ENCODE measurements at regions not wholly inside any gene's neighbourhood (a gene's known extent, or its start where the extent isn't known, plus 50 kb on each side); places are given as distances from the start of the nearest gene placed in this dataset.
"Not testable (repeated sequence)": the region's sequence is repeated elsewhere in the genome, so short reads cannot be mapped to it uniquely, and the experiment has no call there.

DNA sequence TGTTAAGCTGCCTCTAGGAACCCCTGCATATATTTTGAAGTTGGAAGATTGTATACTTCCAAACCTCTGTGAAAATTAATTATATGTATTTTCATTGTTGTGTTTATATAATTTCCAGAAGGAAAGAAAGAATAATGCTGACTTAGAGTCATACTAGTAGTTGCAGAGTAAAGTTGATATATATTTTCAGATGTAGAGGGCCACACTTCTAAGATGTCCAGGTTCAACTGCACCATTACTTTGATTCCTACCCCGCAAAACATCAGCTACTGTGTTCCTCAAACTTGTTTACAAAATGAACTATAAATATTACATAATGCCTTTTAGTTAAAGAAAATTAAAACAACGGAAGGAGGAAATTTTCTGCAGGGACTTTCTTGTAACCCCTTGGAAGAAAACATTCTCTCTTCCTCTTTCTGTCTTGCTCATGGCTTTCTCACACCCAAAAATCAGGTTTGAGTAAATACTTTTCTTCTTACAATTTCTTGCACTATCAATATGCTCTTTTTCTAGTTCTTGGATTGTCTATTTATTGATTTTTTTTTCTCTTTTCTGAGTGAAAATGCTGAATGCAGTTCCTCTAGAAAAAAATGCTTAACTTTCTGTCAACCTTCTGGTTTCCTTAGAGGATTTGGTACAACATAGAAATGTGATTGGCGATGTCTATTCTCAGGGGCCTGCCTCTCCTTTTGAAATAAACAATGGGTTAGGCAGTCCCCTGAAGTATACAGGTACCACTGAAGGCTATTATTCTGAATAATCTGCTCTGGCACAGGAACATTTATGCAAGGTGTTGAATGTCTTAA is 867.8 kb downstream of the TTLL7 start:
- Histone ChIP-seq H3K4me1 (no peaks in the 10 kb centered on the region), H3K4me3 (no peak overlapping the region), H3K36me3 (no peaks in the 10 kb centered on the region), H3K9me3 (no peaks in the 10 kb centered on the region), H3K27me3 (no peaks in the 10 kb centered on the region), H3K27ac (no peak overlapping the region)
- WGBS, 2 donors = 78 to 79% methylated on average over 3 of the region's 3 CpGs
- ATAC-seq (ENCODE audit: low FRiP score in 2 of 2) = no peak
- no peak for DNase-seq
- no peak for TF ChIP-seq EP300 (IDR thresholded peaks at IDR 0.05)

DNA sequence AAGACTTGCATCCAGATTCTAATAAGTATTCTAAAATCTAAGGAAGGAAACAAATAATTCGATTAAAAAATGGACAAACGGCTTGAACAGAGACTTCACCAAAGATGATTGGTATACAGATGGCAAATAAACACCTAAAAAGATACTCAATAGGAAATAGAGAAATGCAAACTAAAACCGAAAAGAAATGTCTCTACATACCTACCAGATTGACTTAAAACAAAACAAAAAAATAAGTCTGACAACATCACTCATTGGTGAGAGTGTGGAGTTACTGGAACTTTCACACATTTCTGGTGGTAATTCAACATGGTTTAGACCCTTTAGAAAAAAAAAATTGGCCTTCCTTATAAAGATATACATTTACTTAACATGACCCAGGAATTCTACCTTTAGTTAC is 869.8 kb downstream of the TTLL7 start:
- no peaks in the 10 kb centered on the region for H3K9me3 ChIP-seq
- ATAC-seq (ENCODE audit: low FRiP score in 2 of 2) (no peak), DNase-seq (no peak)
- no peaks in the 10 kb centered on the region for H3K4me1 ChIP-seq
- TF ChIP-seq POLR2AphosphoS5 (IDR thresholded peaks at IDR 0.05) (no peak), EP300 (IDR thresholded peaks at IDR 0.05) (no peak), POLR2A (IDR thresholded peaks at IDR 0.05) (no peak)
- TF ChIP-seq, protein P1, sequence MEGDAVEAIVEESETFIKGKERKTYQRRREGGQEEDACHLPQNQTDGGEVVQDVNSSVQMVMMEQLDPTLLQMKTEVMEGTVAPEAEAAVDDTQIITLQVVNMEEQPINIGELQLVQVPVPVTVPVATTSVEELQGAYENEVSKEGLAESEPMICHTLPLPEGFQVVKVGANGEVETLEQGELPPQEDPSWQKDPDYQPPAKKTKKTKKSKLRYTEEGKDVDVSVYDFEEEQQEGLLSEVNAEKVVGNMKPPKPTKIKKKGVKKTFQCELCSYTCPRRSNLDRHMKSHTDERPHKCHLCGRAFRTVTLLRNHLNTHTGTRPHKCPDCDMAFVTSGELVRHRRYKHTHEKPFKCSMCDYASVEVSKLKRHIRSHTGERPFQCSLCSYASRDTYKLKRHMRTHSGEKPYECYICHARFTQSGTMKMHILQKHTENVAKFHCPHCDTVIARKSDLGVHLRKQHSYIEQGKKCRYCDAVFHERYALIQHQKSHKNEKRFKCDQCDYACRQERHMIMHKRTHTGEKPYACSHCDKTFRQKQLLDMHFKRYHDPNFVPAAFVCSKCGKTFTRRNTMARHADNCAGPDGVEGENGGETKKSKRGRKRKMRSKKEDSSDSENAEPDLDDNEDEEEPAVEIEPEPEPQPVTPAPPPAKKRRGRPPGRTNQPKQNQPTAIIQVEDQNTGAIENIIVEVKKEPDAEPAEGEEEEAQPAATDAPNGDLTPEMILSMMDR (IDR thresholded peaks at IDR 0.05) = no peak
- no peaks in the 10 kb centered on the region for H3K36me3 ChIP-seq
- H3K27ac ChIP-seq = no peak overlapping the region
- H3K4me3 ChIP-seq = no peak overlapping the region
- no peaks in the 10 kb centered on the region for H3K27me3 ChIP-seq
- WGBS, 2 donors = 92% methylated on average over 3 of the region's 3 CpGs

- ATAC-seq (ENCODE audit: low FRiP score in 2 of 2) (no peak), DNase-seq (no peak)
- Histone ChIP-seq H3K9me3 (no peaks in the 10 kb centered on the region), H3K27ac (no peak overlapping the region), H3K4me1 (no peaks in the 10 kb centered on the region), H3K4me3 (no peak overlapping the region), H3K36me3 (no peaks in the 10 kb centered on the region), H3K27me3 (no peaks in the 10 kb centered on the region)
- TF ChIP-seq POLR2AphosphoS5 (IDR thresholded peaks at IDR 0.05) = no peak
- TF ChIP-seq, protein P1 (IDR thresholded peaks at IDR 0.05) = no peak
- TF ChIP-seq POLR2A (IDR thresholded peaks at IDR 0.05) = no peak
- 91 to 93% methylated on average over 2 of the region's 2 CpGs for WGBS, 2 donors
These were observed 873.5 kb downstream of the TTLL7 start for GRCh38 chr1:83125456-83125855.

DNA sequence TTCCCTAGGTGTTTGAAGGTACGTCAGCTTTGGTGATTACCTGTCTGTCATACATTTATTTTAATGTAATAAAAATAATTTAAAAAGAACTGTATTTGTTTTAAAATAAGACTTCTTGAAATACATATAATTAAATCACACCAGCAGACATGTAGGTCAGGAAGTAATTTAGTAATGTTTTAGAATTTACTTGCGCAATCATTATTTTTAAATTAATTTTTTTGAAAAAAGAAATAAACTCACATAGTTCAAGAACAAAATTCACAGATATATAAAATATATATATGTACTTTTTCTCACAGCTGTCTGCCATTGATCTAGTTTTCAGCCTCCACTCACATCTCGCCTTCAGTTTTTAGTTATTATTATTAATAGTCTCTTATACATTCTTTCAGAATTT is 875.9 kb downstream of the TTLL7 start:
- Histone ChIP-seq H3K27ac (no peak overlapping the region), H3K36me3 (no peaks in the 10 kb centered on the region), H3K9me3 (no peaks in the 10 kb centered on the region), H3K27me3 (no peaks in the 10 kb centered on the region), H3K4me1 (no peaks in the 10 kb centered on the region), H3K4me3 (no peak overlapping the region)
- DNase-seq (no peak), ATAC-seq (ENCODE audit: low FRiP score in 2 of 2) (no peak)
- WGBS, 2 donors = 91 to 99% methylated on average over 3 of the region's 3 CpGs
- no peak for TF ChIP-seq POLR2A (IDR thresholded peaks at IDR 0.05)
- TF ChIP-seq, protein P1 (IDR thresholded peaks at IDR 0.05) = no peak
- TF ChIP-seq EP300 (IDR thresholded peaks at IDR 0.05) = no peak
- no peak for TF ChIP-seq POLR2AphosphoS5 (IDR thresholded peaks at IDR 0.05)

DNA sequence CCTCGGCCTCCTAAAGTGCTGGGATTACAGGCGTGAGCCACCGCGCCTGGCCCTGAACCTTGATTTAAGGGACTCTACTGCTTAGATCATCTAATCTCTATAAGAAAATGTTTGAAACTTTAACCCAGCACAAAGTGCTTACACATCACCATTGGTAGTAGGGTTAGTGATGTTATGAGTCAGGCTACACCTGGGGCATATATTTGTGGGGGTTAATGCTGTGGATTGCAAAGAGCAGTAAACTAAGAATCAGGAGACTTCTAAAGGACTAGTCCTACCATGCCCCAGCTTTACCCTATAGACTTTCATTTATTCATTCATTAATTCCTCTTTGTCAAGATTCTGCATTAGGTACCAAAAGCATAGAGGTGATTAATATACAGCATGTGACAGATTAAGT is 880.5 kb downstream of the TTLL7 start:
- no peaks in the 10 kb centered on the region for H3K9me3 ChIP-seq
- H3K27ac ChIP-seq = no peak overlapping the region
- TF ChIP-seq POLR2AphosphoS5 (IDR thresholded peaks at IDR 0.05) = no peak
- TF ChIP-seq, protein P1 (IDR thresholded peaks at IDR 0.05) = no peak
- no peak for TF ChIP-seq POLR2A (IDR thresholded peaks at IDR 0.05)
- no peak for TF ChIP-seq EP300 (IDR thresholded peaks at IDR 0.05)
- no peaks in the 10 kb centered on the region for H3K27me3 ChIP-seq
- H3K4me1 ChIP-seq = no peaks in the 10 kb centered on the region
- 98 to 99% methylated on average over 4 of the region's 4 CpGs for WGBS, 2 donors
- H3K36me3 ChIP-seq = no peaks in the 10 kb centered on the region
- DNase-seq (peak in 1 of 2 donors; percentile 16), ATAC-seq (ENCODE audit: low FRiP score in 2 of 2) (no peak)
- H3K4me3 ChIP-seq = no peak overlapping the region

DNA sequence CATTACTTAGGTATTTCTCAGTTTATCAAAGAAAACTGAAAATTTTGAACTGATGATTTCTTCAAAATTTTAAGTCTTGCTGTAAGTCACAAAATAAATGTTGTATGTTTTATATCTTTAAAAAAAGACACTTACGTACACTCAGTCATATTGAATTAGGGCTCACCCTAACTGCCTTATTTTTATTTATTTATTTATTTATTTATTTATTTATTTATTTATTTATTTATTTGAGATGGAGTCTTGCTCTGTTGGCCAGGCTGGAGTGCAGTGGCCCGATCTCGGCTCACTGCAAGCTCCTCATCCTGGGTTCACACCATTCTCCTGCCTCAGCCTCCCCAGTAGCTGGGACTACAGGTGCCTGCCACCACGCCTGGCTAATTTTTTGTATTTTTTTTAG is 881.9 kb downstream of the TTLL7 start:
- H3K4me3 ChIP-seq; H3K36me3 ChIP-seq; ATAC-seq (ENCODE audit: low FRiP score in 2 of 2); H3K9me3 ChIP-seq; H3K27me3 ChIP-seq; H3K27ac ChIP-seq; H3K4me1 ChIP-seq; DNase-seq: not testable (repeated sequence)
- WGBS, 2 donors = 97 to 100% methylated on average over 4 of the region's 4 CpGs

All from upper lobe of left lung (tissue), 6 donors.